Brain microvascular endothelial cell (primary cell): ENCODE measurements at regions not wholly inside any gene's neighbourhood (a gene's known extent, or its start where the extent isn't known, plus 50 kb on each side); places are given as distances from the start of the nearest gene placed in this dataset.
"Not testable (repeated sequence)": the region's sequence is repeated elsewhere in the genome, so short reads cannot be mapped to it uniquely, and the experiment has no call there.

Experiments
- DNase-seq: peaks from one replicate; pipeline ENCODE4 v3.0.0-alpha.2; 2020
- H3K27ac ChIP-seq: fragments of 250-450 bp; sonication (Bioruptor Pico); 2 replicates; pipeline ENCODE4 v1.5.1; 2020; ENCODE audit warnings: mild to moderate bottlenecking, moderate library complexity
- H3K27me3 ChIP-seq: fragments of 250-450 bp; sonication (Bioruptor Pico); replicated peaks from 2 replicates; pipeline ENCODE4 v1.5.1; 2020; ENCODE audit warnings: mild to moderate bottlenecking
- H3K36me3 ChIP-seq: fragments of 250-450 bp; sonication (Bioruptor Pico); replicated peaks from 2 replicates; pipeline ENCODE4 v1.5.1; 2020; ENCODE audit warnings: mild to moderate bottlenecking
- H3K4me3 ChIP-seq: 2 replicates; pipeline ENCODE4 v1.5.1; 2011; ENCODE audit warnings: low read depth, mild to moderate bottlenecking, control low read depth, low read length, moderate library complexity
- in situ Hi-C: cut with HindIII; loops from 2 replicates; pipeline ENCODE4 v1.10.0; 2017; ENCODE audit warnings: low sequenced_read_pairs, low pct_ligation_motif_present
- TF ChIP-seq, protein P1 (sequence below): IDR thresholded peaks from 2 replicates; pipeline ENCODE4 v1.5.1; 2011; ENCODE audit warnings: low read depth, mild to moderate bottlenecking, moderate library complexity, low read length, control low read depth, inconsistent platforms; ENCODE audit errors: missing control alignments

DNA sequence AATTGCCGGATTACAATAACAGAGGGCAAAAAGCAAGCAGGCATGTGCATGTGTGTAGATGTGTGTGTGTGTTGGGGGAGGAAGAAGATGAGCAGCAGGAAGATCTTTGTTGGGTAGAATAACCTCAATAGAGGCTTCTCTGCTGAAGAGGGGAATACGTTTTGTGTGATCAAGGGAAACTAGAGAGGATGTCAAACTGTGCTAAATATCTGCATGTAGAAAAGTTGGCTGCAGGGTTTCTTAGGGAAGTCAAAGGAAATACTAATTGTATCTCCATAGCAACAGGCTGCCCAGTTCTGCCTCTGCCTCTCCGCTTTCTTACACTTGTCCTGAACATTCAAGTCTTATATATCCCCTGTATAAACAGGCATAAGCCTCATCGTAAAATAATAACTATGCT lies 190.1 kb upstream of the RND3 start:
- Histone ChIP-seq H3K4me3 (no peak overlapping the region), H3K27me3 (no peaks in the 10 kb centered on the region), H3K27ac (no peak overlapping the region), H3K36me3 (no peaks in the 10 kb centered on the region)
- DNase-seq: no peak
- TF ChIP-seq, protein P1, sequence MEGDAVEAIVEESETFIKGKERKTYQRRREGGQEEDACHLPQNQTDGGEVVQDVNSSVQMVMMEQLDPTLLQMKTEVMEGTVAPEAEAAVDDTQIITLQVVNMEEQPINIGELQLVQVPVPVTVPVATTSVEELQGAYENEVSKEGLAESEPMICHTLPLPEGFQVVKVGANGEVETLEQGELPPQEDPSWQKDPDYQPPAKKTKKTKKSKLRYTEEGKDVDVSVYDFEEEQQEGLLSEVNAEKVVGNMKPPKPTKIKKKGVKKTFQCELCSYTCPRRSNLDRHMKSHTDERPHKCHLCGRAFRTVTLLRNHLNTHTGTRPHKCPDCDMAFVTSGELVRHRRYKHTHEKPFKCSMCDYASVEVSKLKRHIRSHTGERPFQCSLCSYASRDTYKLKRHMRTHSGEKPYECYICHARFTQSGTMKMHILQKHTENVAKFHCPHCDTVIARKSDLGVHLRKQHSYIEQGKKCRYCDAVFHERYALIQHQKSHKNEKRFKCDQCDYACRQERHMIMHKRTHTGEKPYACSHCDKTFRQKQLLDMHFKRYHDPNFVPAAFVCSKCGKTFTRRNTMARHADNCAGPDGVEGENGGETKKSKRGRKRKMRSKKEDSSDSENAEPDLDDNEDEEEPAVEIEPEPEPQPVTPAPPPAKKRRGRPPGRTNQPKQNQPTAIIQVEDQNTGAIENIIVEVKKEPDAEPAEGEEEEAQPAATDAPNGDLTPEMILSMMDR: no peak
- in situ Hi-C loops: no loop called here

DNA sequence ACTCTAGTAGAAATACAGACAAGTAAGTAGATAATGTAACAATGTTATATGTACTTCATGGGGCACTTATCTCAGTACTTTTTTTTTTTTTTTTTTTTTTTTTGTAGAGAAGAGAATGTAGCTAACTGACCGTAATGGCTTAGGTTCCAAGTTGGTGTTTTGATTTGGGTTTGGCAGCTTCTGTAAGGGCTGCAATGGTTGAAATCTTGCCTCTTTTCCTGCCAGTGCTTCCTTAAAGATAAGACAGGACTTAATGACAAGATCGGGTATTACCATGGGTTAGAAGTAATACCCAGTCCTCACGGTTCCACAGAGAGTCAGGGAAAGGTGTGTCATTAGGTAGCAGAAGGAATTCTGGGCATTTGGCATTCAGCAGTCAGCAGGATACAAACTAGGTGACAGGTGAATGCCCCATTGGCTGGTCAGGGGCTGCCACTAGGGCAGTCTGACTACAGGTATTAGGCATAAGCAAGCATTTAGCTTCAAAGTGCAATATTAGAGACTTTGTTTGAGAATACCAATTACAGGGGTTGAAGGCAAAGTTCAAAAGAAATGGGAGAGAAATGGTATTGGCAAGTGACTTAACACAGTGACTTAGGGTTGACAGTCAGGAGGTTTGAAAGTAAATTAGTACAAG lies 189.4 kb upstream of the RND3 start:
- no peaks in the 10 kb centered on the region for H3K27me3 ChIP-seq
- TF ChIP-seq, protein P1: no peak
- no peak for DNase-seq
- no peaks in the 10 kb centered on the region for H3K36me3 ChIP-seq
- H3K27ac ChIP-seq: no peak overlapping the region
- H3K4me3 ChIP-seq: no peak overlapping the region
- in situ Hi-C loops: no loop called here

DNA sequence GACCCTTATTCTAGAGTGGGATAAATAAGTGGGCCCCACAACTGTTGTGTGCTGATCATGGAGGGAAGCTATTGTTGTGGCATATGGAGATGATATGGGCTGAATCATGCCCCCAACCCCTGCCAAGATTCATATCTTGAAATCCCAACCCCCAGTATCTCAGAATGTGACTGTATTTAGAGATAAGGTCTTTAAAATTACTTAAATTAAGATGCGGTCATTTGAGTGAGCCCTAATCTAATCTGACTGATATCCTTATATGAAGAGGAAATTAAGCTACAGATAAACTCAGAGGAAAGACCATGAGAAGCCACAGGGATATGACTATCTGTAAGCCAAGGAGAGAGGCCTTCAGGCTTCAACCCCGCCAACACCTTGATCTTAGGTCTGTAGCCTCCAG lies 188.3 kb upstream of the RND3 start:
- in situ Hi-C loops: no loop called here
- H3K4me3 ChIP-seq: no peak overlapping the region
- H3K36me3 ChIP-seq: no peaks in the 10 kb centered on the region
- DNase-seq: no peak
- TF ChIP-seq, protein P1: no peak
- no peaks in the 10 kb centered on the region for H3K27me3 ChIP-seq
- no peak overlapping the region for H3K27ac ChIP-seq

DNA sequence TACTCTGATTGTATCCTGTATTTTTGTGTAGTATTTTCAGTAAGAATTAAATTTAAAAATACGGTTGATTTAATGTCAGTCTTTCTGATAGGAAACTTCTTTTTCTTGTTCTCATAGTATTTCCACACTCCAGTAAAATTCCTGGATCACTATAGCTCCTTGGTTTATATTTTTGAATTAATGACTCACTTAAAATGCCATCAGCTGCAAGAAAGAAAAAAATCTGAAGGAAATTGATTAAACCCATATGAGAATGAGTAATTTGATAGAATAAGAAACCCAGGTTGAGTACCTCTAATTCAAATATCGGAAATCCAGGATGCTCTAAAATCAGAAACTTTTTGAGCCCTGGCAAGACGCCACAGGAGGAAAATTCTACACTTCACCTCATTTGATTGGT lies 186.8 kb upstream of the RND3 start:
- TF ChIP-seq, protein P1: no peak
- H3K36me3 ChIP-seq: no peaks in the 10 kb centered on the region
- DNase-seq: no peak
- H3K27me3 ChIP-seq: no peaks in the 10 kb centered on the region
- no peak overlapping the region for H3K4me3 ChIP-seq
- in situ Hi-C loops: no loop called here
- no peak overlapping the region for H3K27ac ChIP-seq

GRCh38 chr2:150672311-150672710 lies 184.8 kb upstream of the RND3 start:
- Histone ChIP-seq H3K36me3 (no peaks in the 10 kb centered on the region), H3K27me3 (no peaks in the 10 kb centered on the region), H3K4me3 (no peak overlapping the region), H3K27ac (no peak overlapping the region)
- in situ Hi-C loops: no loop called here
- TF ChIP-seq, protein P1: no peak
- DNase-seq: no peak

- Histone ChIP-seq H3K27me3 (no peaks in the 10 kb centered on the region), H3K36me3 (no peaks in the 10 kb centered on the region), H3K4me3 (no peak overlapping the region), H3K27ac (no peak overlapping the region)
- DNase-seq: no peak
- in situ Hi-C loops: no loop called here
- TF ChIP-seq, protein P1: no peak
Measured at GRCh38 chr2:150669492-150669891, 182.0 kb upstream of the RND3 start.

DNA sequence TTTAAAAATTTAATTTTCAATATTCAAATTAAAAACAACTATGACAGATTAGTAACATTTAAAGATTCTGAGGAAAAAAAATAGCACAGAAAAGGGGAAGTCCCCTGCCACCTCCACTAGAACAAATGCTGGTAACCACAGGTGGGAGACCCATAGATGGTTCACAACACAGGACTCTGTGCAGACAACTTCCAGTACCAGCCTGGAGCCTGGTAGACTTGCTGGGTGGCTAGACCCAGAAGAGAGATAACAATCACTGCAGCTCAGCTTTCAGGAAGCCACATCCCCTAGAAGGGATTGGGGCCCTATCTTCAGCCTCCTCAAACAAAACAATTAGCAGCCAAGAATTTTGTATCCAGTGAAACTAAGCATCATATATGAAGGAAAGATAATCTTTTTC lies 179.6 kb upstream of the RND3 start:
- H3K27me3 ChIP-seq, in situ Hi-C loops, H3K4me3 ChIP-seq, H3K36me3 ChIP-seq, H3K27ac ChIP-seq, DNase-seq: not testable (repeated sequence)
